Glutamatergic neuron (in vitro differentiated cells): ENCODE measurements at regions not wholly inside any gene's neighbourhood (a gene's known extent, or its start where the extent isn't known, plus 50 kb on each side); places are given as distances from the start of the nearest gene placed in this dataset.
A peak's percentile ranks its signal among the peaks of the same experiment; 100 is the strongest.

Experiments
- DNase-seq: peaks from one replicate; pipeline ENCODE4 v3.0.0; 2022
- H3K27ac Mint-ChIP-seq: one replicate; pipeline ENCODE4 v1.8.0; 2020; ENCODE audit warnings: mild to moderate bottlenecking, mixed read lengths, inconsistent platforms; ENCODE audit not compliant: unreplicated experiment
- H3K27me3 Mint-ChIP-seq: one replicate; pipeline ENCODE4 v1.8.0; 2020; ENCODE audit warnings: mild to moderate bottlenecking, moderate library complexity, mixed read lengths, inconsistent platforms; ENCODE audit not compliant: unreplicated experiment
- H3K36me3 Mint-ChIP-seq: one replicate; pipeline ENCODE4 v1.8.0; 2020; ENCODE audit warnings: mild to moderate bottlenecking, mixed read lengths, inconsistent platforms; ENCODE audit not compliant: unreplicated experiment
- H3K4me1 Mint-ChIP-seq: one replicate; pipeline ENCODE4 v1.8.0; 2020; ENCODE audit warnings: mild to moderate bottlenecking, low read depth, mixed read lengths, inconsistent platforms; ENCODE audit not compliant: unreplicated experiment
- H3K4me3 Mint-ChIP-seq: one replicate; pipeline ENCODE4 v1.8.0; 2020; ENCODE audit warnings: mild to moderate bottlenecking, mixed read lengths, inconsistent platforms; ENCODE audit not compliant: unreplicated experiment
- H3K9me3 Mint-ChIP-seq: one replicate; pipeline ENCODE4 v1.8.0; 2020; ENCODE audit warnings: mild to moderate bottlenecking, moderate library complexity, mixed read lengths, inconsistent platforms; ENCODE audit not compliant: unreplicated experiment
- TF ChIP-seq, protein P1 (sequence below): fragments of 200-600 bp; sonication (generic); IDR thresholded peaks from one replicate; pipeline ENCODE4 v1.5.0; 2021; ENCODE audit not compliant: partially characterized antibody, unreplicated experiment

DNA sequence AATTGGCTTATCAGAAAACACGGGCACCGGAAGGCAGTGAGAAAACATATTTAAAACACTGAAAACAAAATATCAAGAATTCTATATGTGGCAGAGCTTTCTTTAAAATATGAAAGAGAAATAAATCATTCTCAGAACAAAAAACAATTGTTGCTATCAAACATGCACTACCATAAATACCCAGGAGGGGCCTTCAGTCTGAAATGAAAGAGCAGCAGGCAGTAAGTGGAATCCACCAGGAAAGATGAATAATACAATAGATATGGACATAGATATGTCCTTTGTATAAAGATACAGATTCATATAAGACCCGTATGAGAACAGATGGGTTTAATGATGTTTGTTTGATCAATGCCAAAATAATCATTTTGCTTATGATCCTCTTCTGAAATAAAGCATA, 142.0 kb downstream of the TMEM18 start:
- no peak overlapping the region for H3K4me3 Mint-ChIP-seq
- TF ChIP-seq, protein P1, sequence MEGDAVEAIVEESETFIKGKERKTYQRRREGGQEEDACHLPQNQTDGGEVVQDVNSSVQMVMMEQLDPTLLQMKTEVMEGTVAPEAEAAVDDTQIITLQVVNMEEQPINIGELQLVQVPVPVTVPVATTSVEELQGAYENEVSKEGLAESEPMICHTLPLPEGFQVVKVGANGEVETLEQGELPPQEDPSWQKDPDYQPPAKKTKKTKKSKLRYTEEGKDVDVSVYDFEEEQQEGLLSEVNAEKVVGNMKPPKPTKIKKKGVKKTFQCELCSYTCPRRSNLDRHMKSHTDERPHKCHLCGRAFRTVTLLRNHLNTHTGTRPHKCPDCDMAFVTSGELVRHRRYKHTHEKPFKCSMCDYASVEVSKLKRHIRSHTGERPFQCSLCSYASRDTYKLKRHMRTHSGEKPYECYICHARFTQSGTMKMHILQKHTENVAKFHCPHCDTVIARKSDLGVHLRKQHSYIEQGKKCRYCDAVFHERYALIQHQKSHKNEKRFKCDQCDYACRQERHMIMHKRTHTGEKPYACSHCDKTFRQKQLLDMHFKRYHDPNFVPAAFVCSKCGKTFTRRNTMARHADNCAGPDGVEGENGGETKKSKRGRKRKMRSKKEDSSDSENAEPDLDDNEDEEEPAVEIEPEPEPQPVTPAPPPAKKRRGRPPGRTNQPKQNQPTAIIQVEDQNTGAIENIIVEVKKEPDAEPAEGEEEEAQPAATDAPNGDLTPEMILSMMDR = peak; percentile 67
- no peaks in the 10 kb centered on the region for H3K27me3 Mint-ChIP-seq
- no peak overlapping the region for H3K27ac Mint-ChIP-seq
- peaks cover 2% of the 10 kb centered on the region for H3K9me3 Mint-ChIP-seq
- no peaks in the 10 kb centered on the region for H3K4me1 Mint-ChIP-seq
- H3K36me3 Mint-ChIP-seq = peaks cover 14% of the 10 kb centered on the region
- DNase-seq = no peak

DNA sequence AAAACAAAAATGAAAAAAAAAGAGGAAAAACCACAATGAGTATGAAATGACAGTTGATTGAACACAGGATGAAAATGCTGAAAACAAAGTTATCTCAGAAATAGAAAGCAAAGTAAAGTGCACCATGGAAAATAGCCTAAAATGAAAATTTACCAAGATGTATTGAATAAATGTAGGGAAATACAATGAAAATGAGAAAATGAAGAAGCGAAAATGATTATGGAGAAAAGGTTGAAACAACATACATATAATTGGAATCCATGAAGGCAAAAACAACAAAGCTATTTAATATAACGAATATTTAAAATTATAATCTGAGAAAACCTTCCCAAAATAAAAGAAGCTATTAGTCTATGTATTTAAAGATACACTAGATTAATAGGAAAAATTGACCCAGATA, 147.4 kb downstream of the TMEM18 start:
- H3K36me3 Mint-ChIP-seq = peaks cover 14% of the 10 kb centered on the region
- H3K4me3 Mint-ChIP-seq = no peak overlapping the region
- DNase-seq = no peak
- H3K9me3 Mint-ChIP-seq = peaks cover 2% of the 10 kb centered on the region
- peaks cover under 1% of the 10 kb centered on the region for H3K27me3 Mint-ChIP-seq
- H3K4me1 Mint-ChIP-seq = no peaks in the 10 kb centered on the region
- TF ChIP-seq, protein P1 = no peak
- H3K27ac Mint-ChIP-seq = no peak overlapping the region

- no peaks in the 10 kb centered on the region for H3K4me1 Mint-ChIP-seq
- H3K9me3 Mint-ChIP-seq = peaks cover 2% of the 10 kb centered on the region
- H3K36me3 Mint-ChIP-seq = peaks cover 14% of the 10 kb centered on the region
- H3K4me3 Mint-ChIP-seq = no peak overlapping the region
- DNase-seq = no peak
- H3K27ac Mint-ChIP-seq = no peak overlapping the region
- peaks cover 3% of the 10 kb centered on the region for H3K27me3 Mint-ChIP-seq
- TF ChIP-seq, protein P1 = peak; percentile 44
Measured at GRCh38 chr2:529424-529823, 147.8 kb downstream of the TMEM18 start.

GRCh38 chr2:527581-527980, 149.6 kb downstream of the TMEM18 start:
- Mint-ChIP-seq H3K4me1 (no peaks in the 10 kb centered on the region), H3K9me3 (no peaks in the 10 kb centered on the region), H3K36me3 (peaks cover 12% of the 10 kb centered on the region), H3K27ac (no peak overlapping the region), H3K4me3 (no peak overlapping the region), H3K27me3 (peaks cover 4% of the 10 kb centered on the region)
- no peak for DNase-seq
- TF ChIP-seq, protein P1 = no peak

- no peak overlapping the region for H3K27ac Mint-ChIP-seq
- TF ChIP-seq, protein P1 = no peak
- H3K4me3 Mint-ChIP-seq = no peak overlapping the region
- no peaks in the 10 kb centered on the region for H3K9me3 Mint-ChIP-seq
- no peak for DNase-seq
- peaks cover 5% of the 10 kb centered on the region for H3K27me3 Mint-ChIP-seq
- H3K36me3 Mint-ChIP-seq = peaks cover 6% of the 10 kb centered on the region
- H3K4me1 Mint-ChIP-seq = no peaks in the 10 kb centered on the region
Measured at GRCh38 chr2:526918-527317, 150.3 kb downstream of the TMEM18 start.
